ENCODE measurements at regions not wholly inside any gene's neighbourhood (a gene's known extent, or its start where the extent isn't known, plus 50 kb on each side); places are given as distances from the start of the nearest gene placed in this dataset.

- no peak for TF ChIP-seq CTCF (IDR thresholded peaks at IDR 0.05; ENCODE audit: insufficient read depth, low read length, poor library complexity, severe bottlenecking)
- no peak for DNase-seq (ENCODE audit: low read depth)
- H3K36me3 ChIP-seq (ENCODE audit: control insufficient read depth, insufficient read depth, low read length): no peaks in the 10 kb centered on the region
- no peaks in the 10 kb centered on the region for H3K27me3 ChIP-seq (ENCODE audit: control insufficient read depth, insufficient read depth, low read length)
- no peak overlapping the region for H3K4me3 ChIP-seq (ENCODE audit: low read depth, low read length)
Observed at GRCh38 chr10:104517946-104518345, 123.1 kb upstream of the SORCS3 start.

GRCh38 chr10:104518891-104519290 is 122.2 kb upstream of the SORCS3 start:
- no peak for DNase-seq (ENCODE audit: low read depth)

GRCh38 chr10:104520653-104521052 is 120.4 kb upstream of the SORCS3 start:
- DNase-seq (ENCODE audit: low read depth): no peak
- H3K36me3 ChIP-seq (ENCODE audit: control insufficient read depth, insufficient read depth, low read length): no peaks in the 10 kb centered on the region
- no peaks in the 10 kb centered on the region for H3K27me3 ChIP-seq (ENCODE audit: control insufficient read depth, insufficient read depth, low read length)
- no peak overlapping the region for H3K4me3 ChIP-seq (ENCODE audit: low read depth, low read length)
- no peak for TF ChIP-seq CTCF (IDR thresholded peaks at IDR 0.05; ENCODE audit: insufficient read depth, low read length, poor library complexity, severe bottlenecking)

More at GRCh38 chr10:104518891-104519290, 122.2 kb upstream of the SORCS3 start:
- no peaks in the 10 kb centered on the region for H3K27me3 ChIP-seq (ENCODE audit: control insufficient read depth, insufficient read depth, low read length)
- H3K4me3 ChIP-seq (ENCODE audit: low read depth, low read length): no peak overlapping the region
- no peaks in the 10 kb centered on the region for H3K36me3 ChIP-seq (ENCODE audit: control insufficient read depth, insufficient read depth, low read length)
- no peak for TF ChIP-seq CTCF (IDR thresholded peaks at IDR 0.05; ENCODE audit: insufficient read depth, low read length, poor library complexity, severe bottlenecking)

- no peaks in the 10 kb centered on the region for H3K36me3 ChIP-seq (ENCODE audit: control insufficient read depth, insufficient read depth, low read length)
- no peak overlapping the region for H3K4me3 ChIP-seq (ENCODE audit: low read depth, low read length)
- TF ChIP-seq CTCF (IDR thresholded peaks at IDR 0.05; ENCODE audit: insufficient read depth, low read length, poor library complexity, severe bottlenecking): no peak
- no peak for DNase-seq (ENCODE audit: low read depth)
- H3K27me3 ChIP-seq (ENCODE audit: control insufficient read depth, insufficient read depth, low read length): no peaks in the 10 kb centered on the region
Observed at GRCh38 chr10:104521901-104522694, 119.0 kb upstream of the SORCS3 start.

- no peak for DNase-seq (ENCODE audit: low read depth)
- no peak for TF ChIP-seq CTCF (IDR thresholded peaks at IDR 0.05; ENCODE audit: insufficient read depth, low read length, poor library complexity, severe bottlenecking)
- Histone ChIP-seq H3K27me3 (ENCODE audit: control insufficient read depth, insufficient read depth, low read length) (no peaks in the 10 kb centered on the region), H3K4me3 (ENCODE audit: low read depth, low read length) (no peak overlapping the region), H3K36me3 (ENCODE audit: control insufficient read depth, insufficient read depth, low read length) (no peaks in the 10 kb centered on the region)
Observed at GRCh38 chr10:104526188-104526587, 114.9 kb upstream of the SORCS3 start.

GRCh38 chr10:104527013-104527412 is 114.1 kb upstream of the SORCS3 start:
- no peak for DNase-seq (ENCODE audit: low read depth)
- Histone ChIP-seq H3K4me3 (ENCODE audit: low read depth, low read length) (no peak overlapping the region), H3K36me3 (ENCODE audit: control insufficient read depth, insufficient read depth, low read length) (no peaks in the 10 kb centered on the region), H3K27me3 (ENCODE audit: control insufficient read depth, insufficient read depth, low read length) (no peaks in the 10 kb centered on the region)
- TF ChIP-seq CTCF (IDR thresholded peaks at IDR 0.05; ENCODE audit: insufficient read depth, low read length, poor library complexity, severe bottlenecking): no peak
